ENCODE measurements at regions not wholly inside any gene's neighbourhood (a gene's known extent, or its start where the extent isn't known, plus 50 kb on each side); places are given as distances from the start of the nearest gene placed in this dataset.

- Histone ChIP-seq H3K9me3 (peaks cover 0 to 10% (median 0%) of the 10 kb centered on the region in 3 donors), H3K27ac (no peak overlapping the region), H3K4me3 (no peak overlapping the region), H3K4me1 (no peaks in the 10 kb centered on the region), H3K36me3 (no peaks in the 10 kb centered on the region), H3K27me3 (no peaks in the 10 kb centered on the region)
- intact Hi-C loops (cut with DNase I; ENCODE audit: low total_unique reads): no loop called here
- no peak for TF ChIP-seq CTCF (IDR thresholded peaks at IDR 0.05)
- DNase-seq: no peak
Observed at GRCh38 chr10:8248868-8249267, 194.4 kb downstream of the GATA3 start.

GRCh38 chr10:8254350-8254749, 199.9 kb downstream of the GATA3 start:
- no peaks in the 10 kb centered on the region for H3K27me3 ChIP-seq
- H3K4me1 ChIP-seq: no peaks in the 10 kb centered on the region
- intact Hi-C loops (cut with DNase I; ENCODE audit: low total_unique reads): no loop called here
- TF ChIP-seq CTCF (IDR thresholded peaks at IDR 0.05): no peak
- no peak overlapping the region for H3K4me3 ChIP-seq
- no peaks in the 10 kb centered on the region for H3K9me3 ChIP-seq
- no peak for DNase-seq
- no peak overlapping the region for H3K27ac ChIP-seq
- no peaks in the 10 kb centered on the region for H3K36me3 ChIP-seq

- no peak for TF ChIP-seq CTCF (IDR thresholded peaks at IDR 0.05)
- no peak overlapping the region for H3K4me3 ChIP-seq
- H3K4me1 ChIP-seq: no peaks in the 10 kb centered on the region
- no peak overlapping the region for H3K27ac ChIP-seq
- H3K36me3 ChIP-seq: no peaks in the 10 kb centered on the region
- intact Hi-C loops (cut with DNase I; ENCODE audit: low total_unique reads): no loop called here
- H3K9me3 ChIP-seq: no peaks in the 10 kb centered on the region
- no peak for DNase-seq
- no peaks in the 10 kb centered on the region for H3K27me3 ChIP-seq
Observed at GRCh38 chr10:8255301-8255700, 200.8 kb downstream of the GATA3 start.

DNA sequence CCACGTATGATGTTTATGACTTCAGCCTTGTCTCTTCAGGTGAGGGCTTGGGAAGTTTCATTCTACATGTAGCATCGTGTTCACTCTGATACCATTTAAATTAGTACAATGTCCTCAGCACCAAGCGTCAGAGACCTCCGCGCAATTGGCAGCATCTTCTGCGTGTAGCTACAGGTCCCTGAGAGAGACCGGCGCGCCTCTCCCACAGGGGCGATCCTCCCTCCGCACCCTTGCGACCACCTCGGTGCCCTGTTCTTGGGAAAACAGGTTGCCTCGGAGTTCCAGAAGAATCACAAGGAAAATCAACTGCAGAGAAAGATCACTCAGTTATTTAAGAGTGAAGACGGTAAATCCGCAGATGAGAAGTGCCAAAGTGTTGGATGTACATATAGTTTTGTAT, 206.2 kb downstream of the GATA3 start:
- DNase-seq: no peak
- H3K4me3 ChIP-seq: no peak overlapping the region
- no peaks in the 10 kb centered on the region for H3K36me3 ChIP-seq
- peaks cover 0 to 3% of the 10 kb centered on the region in 2 donors for H3K27me3 ChIP-seq
- H3K9me3 ChIP-seq: no peaks in the 10 kb centered on the region
- no peaks in the 10 kb centered on the region for H3K4me1 ChIP-seq
- H3K27ac ChIP-seq: no peak overlapping the region
- intact Hi-C loops (cut with DNase I; ENCODE audit: low total_unique reads): no loop called here
- TF ChIP-seq CTCF (IDR thresholded peaks at IDR 0.05): no peak

- intact Hi-C loops (cut with DNase I; ENCODE audit: low total_unique reads): no loop called here
- no peaks in the 10 kb centered on the region for H3K9me3 ChIP-seq
- no peak overlapping the region for H3K27ac ChIP-seq
- H3K27me3 ChIP-seq: peaks cover 0 to 3% of the 10 kb centered on the region in 2 donors
- no peaks in the 10 kb centered on the region for H3K36me3 ChIP-seq
- H3K4me3 ChIP-seq: no peak overlapping the region
- no peaks in the 10 kb centered on the region for H3K4me1 ChIP-seq
- TF ChIP-seq CTCF (IDR thresholded peaks at IDR 0.05): no peak
- DNase-seq: no peak
Observed at GRCh38 chr10:8262317-8262716, 207.8 kb downstream of the GATA3 start.

GRCh38 chr10:8269976-8270375, 215.5 kb downstream of the GATA3 start:
- Histone ChIP-seq H3K4me3 (no peak overlapping the region), H3K27me3 (no peaks in the 10 kb centered on the region), H3K4me1 (no peaks in the 10 kb centered on the region), H3K9me3 (no peaks in the 10 kb centered on the region), H3K36me3 (no peaks in the 10 kb centered on the region), H3K27ac (no peak overlapping the region)
- intact Hi-C loops (cut with DNase I; ENCODE audit: low total_unique reads): no loop called here
- no peak for TF ChIP-seq CTCF (IDR thresholded peaks at IDR 0.05)
- DNase-seq: no peak

Measured in tibial artery (tissue), 4 donors.